Tibial artery (tissue), 4 donors: ENCODE measurements at regions not wholly inside any gene's neighbourhood (a gene's known extent, or its start where the extent isn't known, plus 50 kb on each side); places are given as distances from the start of the nearest gene placed in this dataset.

Source experiments
- DNase-seq, 2 donors: peaks; one replicate each; pipeline ENCODE4 v3.0.0-alpha.2; 2019
- H3K27ac ChIP-seq, 2 donors: fragments of 200-600 bp; sonication (generic) in 1 of 2; 1 replicate in 1 of 2; 2 replicates in 1 of 2; pipeline ENCODE4 v1.5.1; 2018 to 2019; ENCODE audit warnings: mild to moderate bottlenecking in 1 of 2
- H3K27me3 ChIP-seq, 2 donors: fragments of 200-600 bp; sonication (generic) in 1 of 2; one replicate each; pipeline versions ENCODE4 v1.5.1 to v1.6.0; 2016 to 2019
- H3K36me3 ChIP-seq, 3 donors: fragments of 200-600 bp; sonication (generic) in 2 of 3; one replicate each; pipeline ENCODE4 v1.5.1; 2016 to 2019; ENCODE audit warnings: mild to moderate bottlenecking in 2 of 3
- H3K4me1 ChIP-seq, 4 donors: fragments of 200-600 bp; sonication (generic) in 2 of 4; 1 replicate in 3 of 4; 2 replicates in 1 of 4; pipeline ENCODE4 v1.5.1; 2016 to 2019
- H3K4me3 ChIP-seq, 2 donors: fragments of 200-600 bp; sonication (generic) in 1 of 2; 1 replicate in 1 of 2; 2 replicates in 1 of 2; pipeline ENCODE4 v1.5.1; 2018 to 2019; ENCODE audit warnings: mild to moderate bottlenecking in 2 of 2
- H3K9me3 ChIP-seq, 3 donors: fragments of 200-600 bp; sonication (generic) in 1 of 3; one replicate each; pipeline ENCODE4 v1.5.1; 2016 to 2019
- CTCF ChIP-seq, 2 experiments: fragments of 200-600 bp in 1 of 2; fragments of 450-650 bp in 1 of 2; IDR thresholded peaks; one replicate each; pipeline ENCODE4 v1.5.1; 2017 to 2019; ENCODE audit warnings: antibody characterized with exemption in 2 of 2, mild to moderate bottlenecking in 1 of 2, moderate library complexity in 1 of 2
- intact Hi-C: fragments of 100-400 bp; cut with DNase I; formaldehyde crosslinking; loops from one replicate; pipeline ENCODE4 v1.15.0; 2023; ENCODE audit warnings: low total_unique reads

GRCh38 chr5:173456181-173456580 lies 128.0 kb upstream of the STC2 start:
- TF ChIP-seq CTCF (IDR thresholded peaks at IDR 0.05): no peak
- Histone ChIP-seq H3K27ac (peak overlapping the region in 1 of 2 donors; percentile 56), H3K9me3 (no peaks in the 10 kb centered on the region), H3K4me3 (no peak overlapping the region), H3K27me3 (no peaks in the 10 kb centered on the region), H3K36me3 (no peaks in the 10 kb centered on the region), H3K4me1 (peaks cover 0 to 48% (median 20%) of the 10 kb centered on the region in 4 donors)
- intact Hi-C loops: no loop called here
- DNase-seq: no peak

- Histone ChIP-seq H3K4me3 (no peak overlapping the region), H3K9me3 (no peaks in the 10 kb centered on the region), H3K27me3 (no peaks in the 10 kb centered on the region), H3K27ac (peak overlapping the region; percentile 54 to 56), H3K4me1 (peaks cover 0 to 48% (median 20%) of the 10 kb centered on the region in 4 donors), H3K36me3 (no peaks in the 10 kb centered on the region)
- TF ChIP-seq CTCF (IDR thresholded peaks at IDR 0.05): no peak
- no peak for DNase-seq
- intact Hi-C loops: no loop called here
Measured at GRCh38 chr5:173455599-173455957, 127.4 kb upstream of the STC2 start.

GRCh38 chr5:173454736-173455598 lies 126.8 kb upstream of the STC2 start:
- peaks cover 0 to 48% (median 20%) of the 10 kb centered on the region in 4 donors for H3K4me1 ChIP-seq
- intact Hi-C loops: no loop called here
- no peaks in the 10 kb centered on the region for H3K36me3 ChIP-seq
- no peaks in the 10 kb centered on the region for H3K9me3 ChIP-seq
- peak; percentile 71 to 83 for DNase-seq
- no peaks in the 10 kb centered on the region for H3K27me3 ChIP-seq
- H3K27ac ChIP-seq: peak overlapping the region; percentile 54 to 56
- no peak overlapping the region for H3K4me3 ChIP-seq
- TF ChIP-seq CTCF (IDR thresholded peaks at IDR 0.05): no peak

GRCh38 chr5:173454361-173454735 lies 126.1 kb upstream of the STC2 start:
- Histone ChIP-seq H3K4me3 (no peak overlapping the region), H3K36me3 (no peaks in the 10 kb centered on the region), H3K27me3 (no peaks in the 10 kb centered on the region), H3K27ac (peak overlapping the region; percentile 54 to 56), H3K9me3 (no peaks in the 10 kb centered on the region), H3K4me1 (peaks cover 0 to 48% (median 20%) of the 10 kb centered on the region in 4 donors)
- no peak for TF ChIP-seq CTCF (IDR thresholded peaks at IDR 0.05)
- intact Hi-C loops: no loop called here
- no peak for DNase-seq

GRCh38 chr5:173453167-173453566 lies 125.0 kb upstream of the STC2 start:
- Histone ChIP-seq H3K9me3 (no peaks in the 10 kb centered on the region), H3K36me3 (no peaks in the 10 kb centered on the region), H3K27me3 (no peaks in the 10 kb centered on the region), H3K4me1 (peaks cover 0 to 48% (median 20%) of the 10 kb centered on the region in 4 donors), H3K27ac (no peak overlapping the region), H3K4me3 (no peak overlapping the region)
- DNase-seq: no peak
- no peak for TF ChIP-seq CTCF (IDR thresholded peaks at IDR 0.05)
- intact Hi-C loops: no loop called here
